PC-3 (cell line): ENCODE measurements at regions not wholly inside any gene's neighbourhood (a gene's known extent, or its start where the extent isn't known, plus 50 kb on each side); places are given as distances from the start of the nearest gene placed in this dataset.
A peak's percentile ranks its signal among the peaks of the same experiment; 100 is the strongest.

Experiments used
- ATAC-seq: fragments of 200-7000 bp; cut with Tn5 transposase; 2 replicates; pipeline ENCODE4 v1.9.1; 2020; ENCODE audit warnings: mild to moderate bottlenecking, moderate library complexity
- BruUV-seq: library from RNA; stranded (reverse); fragments of 400-500 nt; replicated peaks from 2 replicates; lab custom pipeline; 2021; lab: Mats Ljungman, UMichigan
- CTCF ChIA-PET: fragments of 300-600 bp; sonication (Branson Sonifier 250); formaldehyde crosslinking; loops from one replicate; lab custom pipeline; 2022; ENCODE audit warnings: antibody characterized with exemption; lab: Charles Lee
- POLR2A ChIA-PET: fragments of 300-600 bp; sonication (Branson Sonifier 250); formaldehyde crosslinking; loops from one replicate; lab custom pipeline; 2022; ENCODE audit warnings: antibody characterized with exemption; ENCODE audit not compliant: unreplicated experiment; lab: Charles Lee
- DNase-seq: peaks from one replicate; pipeline ENCODE4 v3.0.0-alpha.2; 2015
- H2AFZ ChIP-seq: fragments of 300-600 bp; sonication (generic); 2 replicates; pipeline ENCODE4 v1.6.0; 2016; ENCODE audit warnings: antibody characterized with exemption, low read length
- H3F3A ChIP-seq: fragments of 300-600 bp; sonication (generic); one replicate; pipeline ENCODE4 v1.6.0; 2017; ENCODE audit warnings: antibody characterized with exemption, low read length, control low read depth, mild to moderate bottlenecking; ENCODE audit not compliant: unreplicated experiment
- H3K27ac ChIP-seq: fragments of 300-600 bp; sonication (generic); 2 replicates; pipeline ENCODE4 v1.5.1; 2016; ENCODE audit warnings: mild to moderate bottlenecking, low read length
- H3K27me3 ChIP-seq: fragments of 300-600 bp; sonication (generic); 2 replicates; pipeline ENCODE4 v1.6.1; 2016; ENCODE audit warnings: low read length, mixed read lengths
- H3K36me3 ChIP-seq: fragments of 300-600 bp; sonication (generic); 2 replicates; pipeline ENCODE4 v1.6.1; 2016; ENCODE audit warnings: low read depth, mixed run types, low read length, mixed read lengths
- H3K4me1 ChIP-seq: fragments of 300-600 bp; sonication (generic); 2 replicates; pipeline ENCODE4 v1.5.1; 2016; ENCODE audit warnings: low read length; ENCODE audit not compliant: insufficient read depth
- H3K4me2 ChIP-seq: fragments of 300-600 bp; sonication (generic); 2 replicates; pipeline ENCODE4 v1.6.0; 2016; ENCODE audit warnings: low read length
- H3K4me3 ChIP-seq: fragments of 300-600 bp; sonication (generic); 2 replicates; pipeline ENCODE4 v1.5.1; 2016; ENCODE audit warnings: mild to moderate bottlenecking, low read length, mixed read lengths
- H3K79me2 ChIP-seq: fragments of 300-600 bp; sonication (generic); 2 replicates; pipeline ENCODE4 v1.6.1; 2017; ENCODE audit warnings: low read length, mixed read lengths
- H3K9ac ChIP-seq: fragments of 300-600 bp; sonication (generic); 2 replicates; pipeline ENCODE4 v1.6.0; 2016; ENCODE audit warnings: mild to moderate bottlenecking, low read length
- H3K9me2 ChIP-seq: fragments of 300-600 bp; sonication (generic); replicated peaks from 2 replicates; pipeline ENCODE4 v1.6.1; 2016; ENCODE audit warnings: mixed run types, low read length, mixed read lengths
- H3K9me3 ChIP-seq: fragments of 300-600 bp; sonication (generic); 2 replicates; pipeline ENCODE4 v1.6.1; 2016; ENCODE audit warnings: low read length, mixed read lengths
- H4K20me1 ChIP-seq: fragments of 300-600 bp; sonication (generic); 2 replicates; pipeline ENCODE4 v1.6.1; 2016; ENCODE audit warnings: low read length, mixed read lengths
- EZH2 ChIP-seq: fragments of 300-600 bp; sonication (generic); IDR thresholded peaks from one replicate; pipeline ENCODE4 v1.6.1; 2017; ENCODE audit warnings: antibody characterized with exemption, mild to moderate bottlenecking, low read length; ENCODE audit not compliant: unreplicated experiment
- EZH2phosphoT487 ChIP-seq: fragments of 300-600 bp; sonication (generic); IDR thresholded peaks from 2 replicates; pipeline ENCODE4 v1.6.1; 2018; ENCODE audit warnings: mild to moderate bottlenecking, antibody characterized with exemption, low read length, borderline replicate concordance
- intact Hi-C: fragments of 100-400 bp; cut with micrococcal nuclease; formaldehyde crosslinking; loops from 2 replicates; pipeline ENCODE4 v1.9.0; 2023
- TF ChIP-seq, protein P1 (sequence below): fragments of 300-600 bp; sonication (generic); conservative IDR thresholded peaks from 2 replicates; pipeline ENCODE4 v1.5.1; 2017; ENCODE audit warnings: antibody characterized with exemption, low read depth, mild to moderate bottlenecking, low read length

DNA sequence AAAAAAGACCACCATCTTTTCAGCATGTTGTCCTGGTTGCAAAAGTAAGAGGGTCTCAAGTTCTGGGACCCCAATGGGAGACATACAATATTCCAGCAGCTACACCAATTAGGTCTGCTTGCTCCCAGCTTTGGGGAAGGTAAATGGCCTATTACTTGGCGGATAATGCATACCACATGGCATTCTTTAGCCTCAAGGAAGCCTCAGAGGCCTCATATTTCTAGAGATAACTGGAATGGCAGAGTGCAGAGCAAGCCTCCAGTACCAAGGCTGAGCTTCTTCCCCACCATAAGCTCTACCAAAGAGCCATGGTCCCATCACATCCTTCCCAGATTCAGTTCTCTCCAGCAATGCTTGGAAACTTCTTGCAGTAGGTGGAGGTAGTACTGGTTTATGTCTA lies 493.8 kb downstream of the SHQ1 start:
- Histone ChIP-seq H3K9me2 (no peaks in the 10 kb centered on the region), H3K27ac (no peak overlapping the region), H2AFZ (no peak overlapping the region), H3K4me1 (no peaks in the 10 kb centered on the region), H3K9me3 (no peaks in the 10 kb centered on the region), H3K79me2 (no peaks in the 10 kb centered on the region), H4K20me1 (no peaks in the 10 kb centered on the region), H3K27me3 (peaks cover 4% of the 10 kb centered on the region; the same call in 1 of the 2 replicates), H3K4me2 (no peak overlapping the region), H3K4me3 (no peak overlapping the region), H3F3A (no peaks in the 10 kb centered on the region), H3K9ac (no peak overlapping the region), H3K36me3 (no peaks in the 10 kb centered on the region)
- ATAC-seq: no peak
- CTCF ChIA-PET: no interaction called here
- intact Hi-C loops: no loop called here
- BruUV-seq: no TSS peak
- TF ChIP-seq, protein P1, sequence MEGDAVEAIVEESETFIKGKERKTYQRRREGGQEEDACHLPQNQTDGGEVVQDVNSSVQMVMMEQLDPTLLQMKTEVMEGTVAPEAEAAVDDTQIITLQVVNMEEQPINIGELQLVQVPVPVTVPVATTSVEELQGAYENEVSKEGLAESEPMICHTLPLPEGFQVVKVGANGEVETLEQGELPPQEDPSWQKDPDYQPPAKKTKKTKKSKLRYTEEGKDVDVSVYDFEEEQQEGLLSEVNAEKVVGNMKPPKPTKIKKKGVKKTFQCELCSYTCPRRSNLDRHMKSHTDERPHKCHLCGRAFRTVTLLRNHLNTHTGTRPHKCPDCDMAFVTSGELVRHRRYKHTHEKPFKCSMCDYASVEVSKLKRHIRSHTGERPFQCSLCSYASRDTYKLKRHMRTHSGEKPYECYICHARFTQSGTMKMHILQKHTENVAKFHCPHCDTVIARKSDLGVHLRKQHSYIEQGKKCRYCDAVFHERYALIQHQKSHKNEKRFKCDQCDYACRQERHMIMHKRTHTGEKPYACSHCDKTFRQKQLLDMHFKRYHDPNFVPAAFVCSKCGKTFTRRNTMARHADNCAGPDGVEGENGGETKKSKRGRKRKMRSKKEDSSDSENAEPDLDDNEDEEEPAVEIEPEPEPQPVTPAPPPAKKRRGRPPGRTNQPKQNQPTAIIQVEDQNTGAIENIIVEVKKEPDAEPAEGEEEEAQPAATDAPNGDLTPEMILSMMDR: no peak
- TF ChIP-seq EZH2phosphoT487 (no peak), EZH2 (no peak)
- POLR2A ChIA-PET: no interaction called here
- no peak for DNase-seq

DNA sequence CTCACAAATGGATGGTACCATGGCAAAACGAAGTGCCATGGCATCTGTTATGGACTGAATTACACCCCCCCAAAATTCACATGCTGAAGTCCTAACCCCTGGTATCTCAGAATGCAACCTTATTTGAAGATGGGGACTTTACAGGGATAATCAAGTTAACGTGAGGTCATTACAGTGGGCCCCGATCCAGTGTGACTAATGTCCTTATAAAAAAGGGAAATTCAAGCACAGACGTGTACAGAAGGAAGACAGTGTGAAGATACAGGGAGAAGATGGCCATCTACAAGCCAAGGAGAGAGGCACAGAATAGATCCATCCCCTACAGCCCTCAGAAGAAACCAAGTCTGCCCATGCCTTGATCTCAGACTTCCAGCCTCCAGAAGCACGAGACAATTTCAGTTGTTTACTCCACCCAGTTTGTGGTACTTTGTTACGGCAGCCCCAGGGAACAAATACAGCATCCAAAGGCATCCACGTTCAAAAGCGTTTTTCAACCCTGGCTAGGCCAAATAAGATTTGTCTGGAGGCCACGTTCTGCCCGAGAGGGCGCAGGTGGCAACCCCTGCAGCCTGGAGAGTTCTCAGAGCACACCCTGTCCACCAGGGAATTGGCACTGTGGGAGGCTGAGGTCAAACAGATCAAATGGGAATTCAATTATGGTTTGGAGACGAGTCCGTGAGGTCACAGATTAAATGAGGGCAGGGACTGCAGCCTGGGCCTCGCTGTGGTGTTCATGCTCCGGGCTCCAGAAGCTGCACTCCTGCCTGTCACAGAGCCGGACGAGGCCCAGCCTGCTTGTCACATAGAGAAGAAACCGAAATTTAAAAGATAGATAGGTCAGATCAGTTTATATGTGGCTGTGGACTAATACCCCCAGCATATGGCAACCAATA lies 494.8 kb downstream of the SHQ1 start:
- no peaks in the 10 kb centered on the region for H3K79me2 ChIP-seq
- no peaks in the 10 kb centered on the region for H4K20me1 ChIP-seq
- no TSS peak for BruUV-seq
- no peaks in the 10 kb centered on the region for H3K4me1 ChIP-seq
- no peaks in the 10 kb centered on the region for H3K36me3 ChIP-seq
- ChIA-PET CTCF (no interaction called here), POLR2A (no interaction called here)
- intact Hi-C loops: no loop called here
- H2AFZ ChIP-seq: no peak overlapping the region
- ATAC-seq (peak; percentile 70), DNase-seq (peak; percentile 19)
- H3K9me3 ChIP-seq: no peaks in the 10 kb centered on the region
- no peak overlapping the region for H3K27ac ChIP-seq
- no peaks in the 10 kb centered on the region for H3K9me2 ChIP-seq
- TF ChIP-seq EZH2phosphoT487 (no peak), EZH2 (no peak)
- TF ChIP-seq, protein P1: no peak
- no peak overlapping the region for H3K4me3 ChIP-seq
- no peaks in the 10 kb centered on the region for H3F3A ChIP-seq
- peaks cover 4% of the 10 kb centered on the region; the same call in 1 of the 2 replicates for H3K27me3 ChIP-seq
- H3K4me2 ChIP-seq: no peak overlapping the region
- no peak overlapping the region for H3K9ac ChIP-seq

DNA sequence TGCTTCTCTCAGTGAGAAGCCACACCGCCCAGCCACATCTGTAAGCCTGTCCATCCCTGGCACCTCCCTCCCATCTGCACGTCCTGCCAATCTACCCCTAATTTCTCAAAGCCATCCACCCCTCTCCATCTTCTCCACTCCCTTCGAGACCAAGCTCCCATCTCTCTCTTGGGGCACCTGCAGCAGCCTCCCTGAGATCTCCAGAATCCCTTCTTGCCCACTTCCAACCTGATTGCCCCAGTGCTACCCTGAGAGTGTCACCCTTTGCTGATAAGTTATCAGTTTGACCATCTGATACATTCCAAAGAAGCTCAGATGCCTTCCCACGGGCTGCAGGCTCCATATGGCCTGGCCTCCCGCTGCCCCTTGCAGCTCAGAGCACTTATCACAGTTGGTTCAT lies 496.1 kb downstream of the SHQ1 start:
- POLR2A ChIA-PET: no interaction called here
- H3K4me1 ChIP-seq: 0 out of 2 replicates have a peak, but pooled peaks cover 7% of the 10 kb centered on the region
- no peaks in the 10 kb centered on the region for H3K9me2 ChIP-seq

More for the DNA sequence above, 496.1 kb downstream of the SHQ1 start:
- Histone ChIP-seq H3K9ac (no peak overlapping the region), H3K36me3 (no peaks in the 10 kb centered on the region), H3F3A (no peaks in the 10 kb centered on the region), H4K20me1 (no peaks in the 10 kb centered on the region), H3K4me3 (no peak overlapping the region), H2AFZ (no peak overlapping the region), H3K9me3 (no peaks in the 10 kb centered on the region), H3K4me2 (no peak overlapping the region), H3K27me3 (peaks cover 4% of the 10 kb centered on the region; the same call in 1 of the 2 replicates), H3K27ac (no peak overlapping the region), H3K79me2 (no peaks in the 10 kb centered on the region)
- intact Hi-C loops: no loop called here
- DNase-seq: no peak
- no peak for ATAC-seq
- no TSS peak for BruUV-seq
- CTCF ChIA-PET: no interaction called here
- TF ChIP-seq EZH2phosphoT487 (no peak), EZH2 (no peak)
- TF ChIP-seq, protein P1: no peak
